ENCODE measurements at regions not wholly inside any gene's neighbourhood (a gene's known extent, or its start where the extent isn't known, plus 50 kb on each side); places are given as distances from the start of the nearest gene placed in this dataset.

- peaks cover 25% of the 10 kb centered on the region for H3K4me1 Mint-ChIP-seq
- H3K27ac Mint-ChIP-seq: no peak overlapping the region
Measured at GRCh38 chr4:152047451-152047850, 286.6 kb upstream of the GATB start.

GRCh38 chr4:152045807-152046571, 285.2 kb upstream of the GATB start:
- TF ChIP-seq, protein P1, sequence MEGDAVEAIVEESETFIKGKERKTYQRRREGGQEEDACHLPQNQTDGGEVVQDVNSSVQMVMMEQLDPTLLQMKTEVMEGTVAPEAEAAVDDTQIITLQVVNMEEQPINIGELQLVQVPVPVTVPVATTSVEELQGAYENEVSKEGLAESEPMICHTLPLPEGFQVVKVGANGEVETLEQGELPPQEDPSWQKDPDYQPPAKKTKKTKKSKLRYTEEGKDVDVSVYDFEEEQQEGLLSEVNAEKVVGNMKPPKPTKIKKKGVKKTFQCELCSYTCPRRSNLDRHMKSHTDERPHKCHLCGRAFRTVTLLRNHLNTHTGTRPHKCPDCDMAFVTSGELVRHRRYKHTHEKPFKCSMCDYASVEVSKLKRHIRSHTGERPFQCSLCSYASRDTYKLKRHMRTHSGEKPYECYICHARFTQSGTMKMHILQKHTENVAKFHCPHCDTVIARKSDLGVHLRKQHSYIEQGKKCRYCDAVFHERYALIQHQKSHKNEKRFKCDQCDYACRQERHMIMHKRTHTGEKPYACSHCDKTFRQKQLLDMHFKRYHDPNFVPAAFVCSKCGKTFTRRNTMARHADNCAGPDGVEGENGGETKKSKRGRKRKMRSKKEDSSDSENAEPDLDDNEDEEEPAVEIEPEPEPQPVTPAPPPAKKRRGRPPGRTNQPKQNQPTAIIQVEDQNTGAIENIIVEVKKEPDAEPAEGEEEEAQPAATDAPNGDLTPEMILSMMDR (IDR thresholded peaks at IDR 0.05): peak; percentile 72
- H3K4me3 Mint-ChIP-seq: peak overlapping the region; percentile 64
- H3K27me3 Mint-ChIP-seq (ENCODE audit: low read depth, poor library complexity): peaks cover 32% of the 10 kb centered on the region
- DNase-seq: peak; percentile 81
- peaks cover 25% of the 10 kb centered on the region for H3K4me1 Mint-ChIP-seq
- no peaks in the 10 kb centered on the region for H3K36me3 Mint-ChIP-seq (ENCODE audit: low read depth)
- H3K9me3 Mint-ChIP-seq: peaks cover 15% of the 10 kb centered on the region
- no peak overlapping the region for H3K27ac Mint-ChIP-seq

More at GRCh38 chr4:152047451-152047850, 286.6 kb upstream of the GATB start:
- peaks cover 15% of the 10 kb centered on the region for H3K9me3 Mint-ChIP-seq
- DNase-seq: no peak
- peaks cover 32% of the 10 kb centered on the region for H3K27me3 Mint-ChIP-seq (ENCODE audit: low read depth, poor library complexity)
- H3K36me3 Mint-ChIP-seq (ENCODE audit: low read depth): no peaks in the 10 kb centered on the region
- TF ChIP-seq, protein P1 (IDR thresholded peaks at IDR 0.05): no peak
- no peak overlapping the region for H3K4me3 Mint-ChIP-seq

GRCh38 chr4:152045449-152045806, 284.6 kb upstream of the GATB start:
- Mint-ChIP-seq H3K27ac (no peak overlapping the region), H3K4me3 (peak overlapping the region; percentile 64), H3K27me3 (ENCODE audit: low read depth, poor library complexity) (peaks cover 30% of the 10 kb centered on the region), H3K4me1 (peaks cover 25% of the 10 kb centered on the region), H3K36me3 (ENCODE audit: low read depth) (no peaks in the 10 kb centered on the region), H3K9me3 (peaks cover 15% of the 10 kb centered on the region)
- no peak for DNase-seq
- TF ChIP-seq, protein P1 (IDR thresholded peaks at IDR 0.05): no peak

GRCh38 chr4:152044331-152045036, 283.7 kb upstream of the GATB start:
- H3K4me3 Mint-ChIP-seq: no peak overlapping the region
- H3K36me3 Mint-ChIP-seq (ENCODE audit: low read depth): no peaks in the 10 kb centered on the region
- DNase-seq: no peak
- TF ChIP-seq, protein P1 (IDR thresholded peaks at IDR 0.05): no peak
- no peak overlapping the region for H3K27ac Mint-ChIP-seq
- peaks cover 15% of the 10 kb centered on the region for H3K9me3 Mint-ChIP-seq
- peaks cover 30% of the 10 kb centered on the region for H3K27me3 Mint-ChIP-seq (ENCODE audit: low read depth, poor library complexity)
- peaks cover 25% of the 10 kb centered on the region for H3K4me1 Mint-ChIP-seq

DNA sequence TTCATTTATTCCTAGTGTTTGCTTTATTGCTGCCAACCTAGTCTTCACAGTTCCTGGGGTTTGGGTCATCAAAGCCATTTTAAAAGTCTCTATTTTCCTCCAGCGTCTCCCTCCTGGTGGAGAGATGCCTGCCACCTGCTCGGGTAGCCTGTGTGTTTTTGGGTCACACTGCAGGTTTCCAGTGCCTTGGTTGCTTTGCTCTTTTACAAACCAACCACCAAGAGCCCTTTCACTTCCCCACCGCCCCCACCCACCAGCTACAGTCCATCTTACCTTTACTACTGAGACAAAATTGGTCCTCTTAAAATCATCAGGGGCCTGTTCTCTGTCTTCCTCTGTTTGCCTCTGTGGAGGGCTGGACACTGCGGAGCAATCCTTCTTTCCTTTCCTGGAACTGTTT, 280.5 kb upstream of the GATB start:
- peaks cover 15% of the 10 kb centered on the region for H3K9me3 Mint-ChIP-seq
- no peak for DNase-seq
- H3K4me1 Mint-ChIP-seq: peaks cover 25% of the 10 kb centered on the region
- no peak overlapping the region for H3K27ac Mint-ChIP-seq
- H3K27me3 Mint-ChIP-seq (ENCODE audit: low read depth, poor library complexity): peaks cover 24% of the 10 kb centered on the region
- no peak overlapping the region for H3K4me3 Mint-ChIP-seq
- H3K36me3 Mint-ChIP-seq (ENCODE audit: low read depth): no peaks in the 10 kb centered on the region
- TF ChIP-seq, protein P1 (IDR thresholded peaks at IDR 0.05): no peak

Measured in nephron progenitor cell (in vitro differentiated cells).